Keratinocyte (primary cell): ENCODE measurements at regions not wholly inside any gene's neighbourhood (a gene's known extent, or its start where the extent isn't known, plus 50 kb on each side); places are given as distances from the start of the nearest gene placed in this dataset.

Experiments used
- DNase-seq: peaks from one replicate; pipeline ENCODE4 v3.0.0-alpha.2; 2011; ENCODE audit warnings: low read depth, missing footprints, low spot score
- FAIRE-seq: peaks from 2 replicates; lab custom pipeline; 2011; peaks lifted over from hg19 to GRCh38; lab: Jason Lieb, UNC
- H2AFZ ChIP-seq: 2 replicates; pipeline ENCODE4 v1.6.0; 2012; ENCODE audit warnings: low read length, control low read depth, inconsistent platforms; ENCODE audit not compliant: control insufficient read depth
- H3K27ac ChIP-seq: 2 replicates; pipeline ENCODE4 v1.5.1; 2011; ENCODE audit warnings: low read length; ENCODE audit not compliant: control insufficient read depth, insufficient read depth
- H3K27me3 ChIP-seq: 3 replicates; pipeline ENCODE4 v1.6.0; 2011; ENCODE audit warnings: low read length; ENCODE audit not compliant: control insufficient read depth, insufficient read depth; ENCODE audit errors: extremely low read depth
- H3K36me3 ChIP-seq, 2 experiments: 2 replicates in 1 of 2; 3 replicates in 1 of 2; pipeline ENCODE4 v1.5.1; 2011; ENCODE audit warnings: low read length in 2 of 2, mild to moderate bottlenecking in 1 of 2; ENCODE audit not compliant: control insufficient read depth in 2 of 2, insufficient read depth in 2 of 2; ENCODE audit errors: extremely low read depth in 1 of 2
- H3K4me1 ChIP-seq: 3 replicates; pipeline ENCODE4 v1.5.1; 2011; ENCODE audit warnings: low read length; ENCODE audit not compliant: control insufficient read depth, insufficient read depth; ENCODE audit errors: extremely low read depth
- H3K4me2 ChIP-seq: 3 replicates; pipeline ENCODE4 v1.6.0; 2011; ENCODE audit warnings: low read depth, low read length; ENCODE audit not compliant: control insufficient read depth, insufficient read depth; ENCODE audit errors: extremely low read depth
- H3K4me3 ChIP-seq, 3 experiments: fragments of 200-600 bp in 1 of 3; sonication (generic) in 1 of 3; 2 replicates in 2 of 3; 3 replicates in 1 of 3; pipeline ENCODE4 v1.5.1; 2011 to 2016; ENCODE audit warnings: low read length in 3 of 3, mild to moderate bottlenecking in 3 of 3, control low read depth in 2 of 3, inconsistent platforms in 1 of 3, low read depth in 1 of 3, mixed read lengths in 1 of 3, mixed run types in 1 of 3, moderate library complexity in 1 of 3; ENCODE audit not compliant: control insufficient read depth in 2 of 3, insufficient read depth in 2 of 3; ENCODE audit errors: extremely low read depth in 1 of 3
- H3K79me2 ChIP-seq: 2 replicates; pipeline ENCODE4 v1.6.0; 2012; ENCODE audit warnings: low read length; ENCODE audit not compliant: control insufficient read depth, insufficient read depth
- H3K9ac ChIP-seq: 3 replicates; pipeline ENCODE4 v1.6.0; 2011; ENCODE audit warnings: low read length; ENCODE audit not compliant: control insufficient read depth, insufficient read depth; ENCODE audit errors: extremely low read depth
- H3K9me1 ChIP-seq: 3 replicates; pipeline ENCODE4 v1.6.0; 2011; ENCODE audit warnings: low read length; ENCODE audit not compliant: control insufficient read depth, insufficient read depth; ENCODE audit errors: extremely low read depth
- H3K9me3 ChIP-seq: 2 replicates; pipeline ENCODE4 v1.5.1; 2012; ENCODE audit warnings: low read depth, low read length; ENCODE audit not compliant: control insufficient read depth
- H4K20me1 ChIP-seq: 3 replicates; pipeline ENCODE4 v1.6.0; 2011; ENCODE audit warnings: low read length; ENCODE audit not compliant: control insufficient read depth, insufficient read depth; ENCODE audit errors: extremely low read depth
- EZH2 ChIP-seq: IDR thresholded peaks from one replicate; pipeline ENCODE4 v1.6.1; 2012; ENCODE audit warnings: inconsistent platforms, mild to moderate bottlenecking, low read length, moderate library complexity
- dilution Hi-C: fragments of 300-500 bp; cut with MboI; formaldehyde crosslinking; loops from one replicate; pipeline ENCODE4 v1.7.0; 2020; ENCODE audit warnings: low sequenced_read_pairs; ENCODE audit not compliant: extremely low pct_ligation_motif_present
- TF ChIP-seq, protein P1 (sequence below), 3 experiments: IDR thresholded peaks in 1 of 3; conservative IDR thresholded peaks in 1 of 3; optimal IDR thresholded peaks in 1 of 3; 2 replicates in 2 of 3; 3 replicates in 1 of 3; pipeline versions ENCODE3 to v1.5.1; 2011; ENCODE audit warnings: low read length in 3 of 3, mild to moderate bottlenecking in 3 of 3, moderate library complexity in 2 of 3, control low read depth in 1 of 3, inconsistent platforms in 1 of 3; ENCODE audit not compliant: insufficient read depth in 2 of 3; ENCODE audit errors: extremely low read depth in 1 of 3

DNA sequence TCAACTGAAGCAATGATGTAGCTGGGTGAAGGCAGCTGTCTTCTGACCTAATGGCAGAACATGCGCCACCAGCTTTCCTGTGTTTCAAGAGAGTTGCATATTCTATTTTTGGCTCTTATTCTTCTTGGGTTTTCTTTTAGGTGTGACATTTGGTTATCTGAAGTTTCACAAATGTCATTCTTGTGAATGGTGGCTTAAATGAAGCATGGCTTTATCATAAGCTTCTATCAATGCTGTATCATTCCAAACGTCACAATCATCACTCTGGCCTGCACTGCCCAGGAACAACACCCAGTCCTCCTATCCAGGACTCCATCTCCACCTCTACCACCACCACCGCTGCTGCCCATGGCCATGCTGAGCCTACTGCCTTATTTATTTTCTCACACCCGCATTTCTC, 69.7 kb upstream of the WWC2 start:
- H3K4me2 ChIP-seq, result no peak overlapping the region
- H3K9me3 ChIP-seq, result no peaks in the 10 kb centered on the region
- H3K27me3 ChIP-seq, result no peaks in the 10 kb centered on the region
- no peaks in the 10 kb centered on the region for H4K20me1 ChIP-seq
- H3K27ac ChIP-seq, result no peak overlapping the region
- dilution Hi-C loops, result no loop called here
- no peak overlapping the region for H3K9ac ChIP-seq
- H3K9me1 ChIP-seq, result no peaks in the 10 kb centered on the region
- DNase-seq (no peak), FAIRE-seq (no peak)
- no peaks in the 10 kb centered on the region for H3K4me1 ChIP-seq
- no peaks in the 10 kb centered on the region for H3K79me2 ChIP-seq
- H2AFZ ChIP-seq, result no peak overlapping the region
- TF ChIP-seq EZH2, result no peak
- TF ChIP-seq, protein P1, sequence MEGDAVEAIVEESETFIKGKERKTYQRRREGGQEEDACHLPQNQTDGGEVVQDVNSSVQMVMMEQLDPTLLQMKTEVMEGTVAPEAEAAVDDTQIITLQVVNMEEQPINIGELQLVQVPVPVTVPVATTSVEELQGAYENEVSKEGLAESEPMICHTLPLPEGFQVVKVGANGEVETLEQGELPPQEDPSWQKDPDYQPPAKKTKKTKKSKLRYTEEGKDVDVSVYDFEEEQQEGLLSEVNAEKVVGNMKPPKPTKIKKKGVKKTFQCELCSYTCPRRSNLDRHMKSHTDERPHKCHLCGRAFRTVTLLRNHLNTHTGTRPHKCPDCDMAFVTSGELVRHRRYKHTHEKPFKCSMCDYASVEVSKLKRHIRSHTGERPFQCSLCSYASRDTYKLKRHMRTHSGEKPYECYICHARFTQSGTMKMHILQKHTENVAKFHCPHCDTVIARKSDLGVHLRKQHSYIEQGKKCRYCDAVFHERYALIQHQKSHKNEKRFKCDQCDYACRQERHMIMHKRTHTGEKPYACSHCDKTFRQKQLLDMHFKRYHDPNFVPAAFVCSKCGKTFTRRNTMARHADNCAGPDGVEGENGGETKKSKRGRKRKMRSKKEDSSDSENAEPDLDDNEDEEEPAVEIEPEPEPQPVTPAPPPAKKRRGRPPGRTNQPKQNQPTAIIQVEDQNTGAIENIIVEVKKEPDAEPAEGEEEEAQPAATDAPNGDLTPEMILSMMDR (optimal IDR thresholded peaks at IDR 0.05 in 1 of 3, IDR thresholded peaks at IDR 0.05 in 1 of 3, conservative IDR thresholded peaks at IDR 0.05 in 1 of 3; ENCODE audit: extremely low read depth in 1 of 3, insufficient read depth in 2 of 3, low read length in 3 of 3), result no peak
- H3K4me3 ChIP-seq, result no peak overlapping the region
- H3K36me3 ChIP-seq, result no peaks in the 10 kb centered on the region

DNA sequence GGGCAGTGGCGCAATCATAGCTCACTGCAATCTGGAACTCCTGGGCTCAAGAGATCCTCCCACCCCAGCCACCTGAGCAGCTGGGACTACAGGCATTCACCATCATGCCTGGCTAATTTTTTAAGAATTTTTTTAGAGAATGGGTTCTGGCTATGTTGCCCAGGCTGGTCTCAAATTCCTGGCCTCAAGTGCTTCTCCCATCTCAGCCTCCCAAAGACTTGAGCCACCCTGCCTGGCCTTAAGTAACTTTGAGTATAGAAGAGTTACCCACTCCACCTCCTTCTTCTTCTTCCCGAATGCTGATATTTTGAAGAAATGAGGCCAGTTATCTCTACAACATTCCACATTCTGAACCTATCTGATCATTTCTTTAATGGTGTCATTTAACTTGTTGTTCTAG, 72.4 kb upstream of the WWC2 start:
- no peak overlapping the region for H2AFZ ChIP-seq
- no peaks in the 10 kb centered on the region for H3K9me1 ChIP-seq
- DNase-seq, result no peak
- dilution Hi-C loops, result no loop called here
- no peak for FAIRE-seq
- H3K36me3 ChIP-seq, result no peaks in the 10 kb centered on the region
- no peak overlapping the region for H3K9ac ChIP-seq
- H3K27ac ChIP-seq, result no peak overlapping the region
- H3K9me3 ChIP-seq, result no peaks in the 10 kb centered on the region
- H3K4me1 ChIP-seq, result no peaks in the 10 kb centered on the region
- no peak overlapping the region for H3K4me3 ChIP-seq
- no peak overlapping the region for H3K4me2 ChIP-seq
- no peaks in the 10 kb centered on the region for H3K27me3 ChIP-seq
- no peaks in the 10 kb centered on the region for H3K79me2 ChIP-seq
- TF ChIP-seq, protein P1 (optimal IDR thresholded peaks at IDR 0.05 in 1 of 3, IDR thresholded peaks at IDR 0.05 in 1 of 3, conservative IDR thresholded peaks at IDR 0.05 in 1 of 3; ENCODE audit: extremely low read depth in 1 of 3, insufficient read depth in 2 of 3, low read length in 3 of 3), result no peak
- TF ChIP-seq EZH2, result no peak
- no peaks in the 10 kb centered on the region for H4K20me1 ChIP-seq
